HG03442 (cell line): ENCODE measurements at regions not wholly inside any gene's neighbourhood (a gene's known extent, or its start where the extent isn't known, plus 50 kb on each side); places are given as distances from the start of the nearest gene placed in this dataset.
"Not testable (repeated sequence)": the region's sequence is repeated elsewhere in the genome, so short reads cannot be mapped to it uniquely, and the experiment has no call there.

Source experiments
- ATAC-seq: cut with Tn5 transposase; IDR thresholded peaks from one replicate; pipeline ENCODE4 v1.9.1; 2021; ENCODE audit warnings: mild to moderate bottlenecking, moderate library complexity; ENCODE audit not compliant: unreplicated experiment

DNA sequence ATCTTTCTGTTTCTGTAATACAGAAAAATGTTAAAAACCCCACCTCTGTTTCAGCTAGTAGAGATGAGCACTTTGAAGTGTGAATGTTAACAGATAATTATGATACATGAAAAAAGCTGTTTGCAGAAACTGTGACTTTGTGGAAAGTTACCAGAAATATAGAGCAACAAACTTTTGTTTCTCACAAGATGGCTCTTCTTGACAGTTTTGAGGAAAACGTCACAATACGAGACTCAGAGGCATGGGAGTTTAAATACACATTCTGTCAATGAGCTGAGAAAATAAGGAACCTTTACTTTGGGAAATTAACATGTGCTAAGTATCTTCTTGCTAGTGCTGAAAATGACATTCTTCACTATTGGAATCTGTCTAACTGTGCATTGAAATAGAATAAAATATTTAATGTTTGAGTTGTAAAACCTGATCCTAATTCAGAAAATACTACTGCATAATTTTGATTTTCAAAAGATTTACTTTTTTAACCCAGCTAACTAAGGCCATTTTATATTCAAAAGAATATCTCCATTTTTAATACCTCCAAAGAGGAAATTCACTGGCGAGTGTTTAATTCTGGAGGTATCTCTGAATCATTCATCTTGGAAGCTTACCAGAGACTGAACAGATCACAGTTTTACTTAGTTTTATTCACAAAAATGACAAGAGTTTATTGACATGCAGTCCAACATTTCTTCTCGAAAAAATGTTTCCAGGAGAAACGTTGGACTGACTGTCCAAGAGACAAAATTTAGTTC lies 308.9 kb upstream of the LRFN5 start:
- no peak for ATAC-seq

GRCh38 chr14:41295734-41296133 lies 310.9 kb upstream of the LRFN5 start:
- no peak for ATAC-seq

DNA sequence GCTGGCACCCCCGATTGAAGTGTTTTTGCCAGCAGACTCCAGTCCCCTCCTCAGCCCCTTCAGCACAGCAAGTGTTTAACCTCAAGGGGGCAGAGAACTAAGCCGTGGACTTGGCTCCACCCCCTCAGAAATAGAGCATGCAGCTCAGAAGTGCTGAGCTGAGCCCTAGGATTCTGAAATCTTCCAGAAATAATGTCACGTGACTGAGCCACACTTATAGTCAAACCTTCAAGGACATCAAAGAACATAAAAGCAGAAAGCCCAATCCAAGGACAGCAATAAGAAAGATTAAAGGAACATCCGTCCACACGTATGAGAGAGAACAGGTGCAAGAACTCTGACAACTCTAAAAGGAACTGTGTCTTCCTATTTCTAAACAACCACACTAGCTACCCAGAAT lies 317.7 kb upstream of the LRFN5 start:
- no peak for ATAC-seq

GRCh38 chr14:41285186-41285748 lies 321.4 kb upstream of the LRFN5 start:
- ATAC-seq = no peak

DNA sequence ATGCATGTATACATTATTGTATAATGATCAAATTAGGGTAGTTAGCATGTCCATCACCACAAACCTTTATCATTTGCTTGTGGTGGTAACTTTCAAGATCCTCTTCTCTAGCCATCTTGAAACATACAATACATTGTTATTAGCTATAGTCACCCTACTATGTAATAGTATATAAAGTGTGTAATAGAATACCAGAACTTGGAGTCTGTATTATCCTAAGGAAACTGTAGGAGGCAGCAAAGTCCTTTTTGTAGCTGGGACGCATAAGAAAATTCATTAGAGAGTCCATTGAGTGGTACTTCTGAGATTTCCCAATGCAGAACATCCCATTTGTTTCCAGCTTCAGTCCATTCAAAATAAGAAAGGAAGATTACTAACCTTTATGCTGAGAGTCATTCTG lies 325.9 kb upstream of the LRFN5 start:
- ATAC-seq = no peak

- ATAC-seq = no peak
Measured at GRCh38 chr14:41277450-41277849, 329.2 kb upstream of the LRFN5 start.

- no peak for ATAC-seq
Measured at GRCh38 chr14:41257476-41257875, 349.2 kb upstream of the LRFN5 start.

DNA sequence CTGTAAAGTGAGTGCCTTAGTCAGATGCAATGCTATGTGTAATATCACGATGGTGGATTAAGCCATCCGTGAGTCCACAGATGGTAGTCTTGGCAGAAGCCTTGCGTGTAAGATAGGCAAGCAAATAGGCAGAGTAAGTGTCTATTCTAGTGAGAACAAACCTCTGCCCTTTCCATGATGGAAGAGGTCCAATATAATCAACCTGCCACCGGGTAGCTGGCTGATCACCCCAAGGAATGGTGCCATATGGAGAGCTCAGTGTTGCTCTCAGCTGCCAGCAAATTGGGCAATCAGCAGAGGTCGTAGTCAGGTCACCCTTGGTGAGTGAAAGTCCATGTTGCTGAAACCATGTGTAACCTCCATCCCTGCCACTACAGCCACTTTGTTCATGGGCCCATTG lies 371.2 kb upstream of the LRFN5 start:
- ATAC-seq = no peak

GRCh38 chr14:41230683-41231082 lies 376.0 kb upstream of the LRFN5 start:
- ATAC-seq = no peak

DNA sequence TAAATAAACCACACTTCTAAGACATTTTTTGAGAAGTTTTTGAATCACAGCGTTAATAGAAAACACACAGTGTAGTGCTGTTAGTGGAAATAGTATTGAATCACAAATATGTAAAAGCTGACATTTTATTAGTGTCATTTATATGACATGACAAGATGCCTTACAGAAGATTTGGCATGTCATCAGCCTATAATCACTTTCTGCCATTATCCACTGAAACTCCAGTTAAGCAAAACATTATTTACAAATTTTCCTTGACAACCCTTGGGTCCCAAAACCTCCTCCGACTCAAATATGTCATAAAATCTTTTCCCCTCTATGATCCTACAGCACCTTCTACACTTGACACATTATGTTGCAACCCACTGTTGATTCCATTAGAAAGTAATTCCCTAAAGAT lies 376.9 kb upstream of the LRFN5 start:
- no peak for ATAC-seq

DNA sequence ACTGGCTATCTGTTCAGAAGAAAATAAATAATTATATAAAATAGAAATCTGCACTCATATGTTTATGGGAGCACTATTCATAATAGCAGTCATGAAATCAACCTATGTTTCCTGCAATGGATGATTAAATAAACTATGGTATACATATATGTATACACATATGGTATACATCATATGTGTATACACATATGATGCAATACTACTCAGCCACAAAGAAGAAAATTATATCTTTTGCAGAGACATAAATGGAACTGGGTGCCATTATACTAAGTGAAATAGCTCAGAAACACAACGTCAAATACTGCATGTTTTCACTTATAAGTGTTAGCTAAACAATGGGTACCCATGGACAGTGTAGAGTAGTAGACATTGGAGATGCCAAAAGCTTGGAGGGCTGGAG lies 381.2 kb upstream of the LRFN5 start:
- no peak for ATAC-seq

GRCh38 chr14:41222581-41222980 lies 384.1 kb upstream of the LRFN5 start:
- ATAC-seq = no peak

- ATAC-seq = not testable (repeated sequence)
Measured at GRCh38 chr14:41214978-41215377, 391.7 kb upstream of the LRFN5 start.

DNA sequence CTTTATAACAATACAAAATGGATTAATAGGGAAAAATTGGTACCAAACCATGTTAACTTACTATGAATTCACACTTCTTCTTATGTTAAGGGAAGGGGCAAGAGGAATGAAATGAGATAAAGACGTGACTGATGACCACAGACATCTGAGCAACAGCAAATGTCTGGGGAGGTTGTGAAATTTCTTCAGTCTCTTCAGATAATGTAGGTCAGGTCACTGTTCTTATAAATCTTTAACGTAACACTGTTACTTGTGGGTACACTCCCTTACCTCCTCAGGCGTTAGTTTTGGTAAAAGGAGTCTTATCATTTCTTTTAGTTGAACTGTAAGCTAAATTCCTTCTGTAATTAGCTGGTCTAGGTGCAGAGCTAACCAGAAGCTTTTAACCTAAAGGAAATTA lies 405.0 kb upstream of the LRFN5 start:
- ATAC-seq = no peak

- ATAC-seq = no peak
Measured at GRCh38 chr14:41187868-41188267, 418.8 kb upstream of the LRFN5 start.

- no peak for ATAC-seq
Measured at GRCh38 chr14:41171045-41171444, 435.6 kb upstream of the LRFN5 start.

DNA sequence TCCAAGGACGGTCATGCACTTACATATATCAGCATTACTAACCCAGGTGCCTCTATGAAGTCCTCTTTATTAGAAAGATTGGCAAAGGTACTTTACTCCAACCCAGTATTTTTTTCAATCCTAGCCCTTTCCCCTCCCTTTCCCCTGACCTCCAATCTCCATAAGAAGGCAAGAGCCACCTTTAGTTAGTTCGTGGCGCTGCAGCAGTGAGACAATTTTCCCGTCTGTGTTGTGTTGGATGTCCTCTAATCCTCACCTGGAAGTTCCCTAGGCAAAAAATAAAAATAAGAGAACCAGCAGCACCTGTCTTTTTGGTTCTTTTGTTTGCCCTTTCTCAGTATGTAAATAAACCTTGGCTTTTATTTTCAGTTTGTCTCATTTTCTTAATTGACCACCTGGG lies 439.6 kb upstream of the LRFN5 start:
- no peak for ATAC-seq

- ATAC-seq = no peak
Measured at GRCh38 chr14:41154143-41154807, 452.4 kb upstream of the LRFN5 start.

- no peak for ATAC-seq
Measured at GRCh38 chr14:41146391-41146790, 460.3 kb upstream of the LRFN5 start.

GRCh38 chr14:41144370-41144769 lies 462.3 kb upstream of the LRFN5 start:
- ATAC-seq = no peak

GRCh38 chr14:41137741-41138140 lies 468.9 kb upstream of the LRFN5 start:
- ATAC-seq = no peak

DNA sequence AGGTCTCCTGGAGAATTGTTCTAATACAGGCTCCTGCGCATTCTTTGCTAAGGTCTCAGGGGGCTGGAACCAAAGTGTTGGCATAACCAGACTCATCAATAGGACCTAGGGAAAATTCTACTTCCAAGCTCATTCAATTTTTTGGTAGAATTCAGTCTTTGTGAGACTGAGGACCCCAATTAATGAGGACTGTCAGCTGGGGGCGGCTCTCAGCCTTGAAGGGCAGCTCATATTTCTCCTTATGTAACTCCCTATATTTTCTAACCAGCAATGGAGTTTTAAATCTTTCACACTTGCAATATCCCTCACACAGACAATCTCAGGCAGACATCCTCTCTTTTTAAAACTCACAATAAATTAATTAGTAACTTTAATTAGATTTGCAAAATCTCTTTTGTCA lies 476.4 kb upstream of the LRFN5 start:
- ATAC-seq = no peak
